GM12865 (cell line): ENCODE measurements at regions not wholly inside any gene's neighbourhood (a gene's known extent, or its start where the extent isn't known, plus 50 kb on each side); places are given as distances from the start of the nearest gene placed in this dataset.

ENCODE experiments used
- DNase-seq: peaks from one replicate; pipeline ENCODE4 v3.0.0; 2010; ENCODE audit warnings: low read depth
- H3K4me3 ChIP-seq: 2 replicates; pipeline ENCODE4 v1.5.1; 2011; ENCODE audit warnings: mild to moderate bottlenecking, low read depth, low read length, control low read depth
- TF ChIP-seq, protein P1 (sequence below): IDR thresholded peaks from 2 replicates; pipeline ENCODE4 v1.5.1; 2011; ENCODE audit warnings: low read length, control low read depth, low read depth, inconsistent platforms; ENCODE audit not compliant: insufficient read depth; ENCODE audit errors: missing control alignments

DNA sequence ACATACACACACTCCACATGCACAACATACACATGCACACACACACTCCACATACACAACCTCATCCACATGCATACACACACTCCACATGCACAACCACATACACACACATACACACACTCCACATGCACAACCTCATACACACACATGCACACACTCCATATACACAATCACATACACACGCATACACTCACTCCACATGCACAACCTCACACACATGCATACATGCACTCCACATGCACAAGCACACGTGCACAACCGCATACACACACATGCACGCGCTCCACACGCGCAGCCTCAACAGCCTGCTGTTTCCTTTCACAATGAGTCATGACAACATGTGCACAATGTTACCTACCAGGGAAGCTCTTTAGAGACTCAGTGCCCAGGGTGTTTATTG lies 61.2 kb upstream of the TMEM132C start:
- H3K4me3 ChIP-seq, result no peak overlapping the region
- DNase-seq, result no peak
- TF ChIP-seq, protein P1, sequence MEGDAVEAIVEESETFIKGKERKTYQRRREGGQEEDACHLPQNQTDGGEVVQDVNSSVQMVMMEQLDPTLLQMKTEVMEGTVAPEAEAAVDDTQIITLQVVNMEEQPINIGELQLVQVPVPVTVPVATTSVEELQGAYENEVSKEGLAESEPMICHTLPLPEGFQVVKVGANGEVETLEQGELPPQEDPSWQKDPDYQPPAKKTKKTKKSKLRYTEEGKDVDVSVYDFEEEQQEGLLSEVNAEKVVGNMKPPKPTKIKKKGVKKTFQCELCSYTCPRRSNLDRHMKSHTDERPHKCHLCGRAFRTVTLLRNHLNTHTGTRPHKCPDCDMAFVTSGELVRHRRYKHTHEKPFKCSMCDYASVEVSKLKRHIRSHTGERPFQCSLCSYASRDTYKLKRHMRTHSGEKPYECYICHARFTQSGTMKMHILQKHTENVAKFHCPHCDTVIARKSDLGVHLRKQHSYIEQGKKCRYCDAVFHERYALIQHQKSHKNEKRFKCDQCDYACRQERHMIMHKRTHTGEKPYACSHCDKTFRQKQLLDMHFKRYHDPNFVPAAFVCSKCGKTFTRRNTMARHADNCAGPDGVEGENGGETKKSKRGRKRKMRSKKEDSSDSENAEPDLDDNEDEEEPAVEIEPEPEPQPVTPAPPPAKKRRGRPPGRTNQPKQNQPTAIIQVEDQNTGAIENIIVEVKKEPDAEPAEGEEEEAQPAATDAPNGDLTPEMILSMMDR, result no peak
